ENCODE measurements at regions not wholly inside any gene's neighbourhood (a gene's known extent, or its start where the extent isn't known, plus 50 kb on each side); places are given as distances from the start of the nearest gene placed in this dataset.

DNA sequence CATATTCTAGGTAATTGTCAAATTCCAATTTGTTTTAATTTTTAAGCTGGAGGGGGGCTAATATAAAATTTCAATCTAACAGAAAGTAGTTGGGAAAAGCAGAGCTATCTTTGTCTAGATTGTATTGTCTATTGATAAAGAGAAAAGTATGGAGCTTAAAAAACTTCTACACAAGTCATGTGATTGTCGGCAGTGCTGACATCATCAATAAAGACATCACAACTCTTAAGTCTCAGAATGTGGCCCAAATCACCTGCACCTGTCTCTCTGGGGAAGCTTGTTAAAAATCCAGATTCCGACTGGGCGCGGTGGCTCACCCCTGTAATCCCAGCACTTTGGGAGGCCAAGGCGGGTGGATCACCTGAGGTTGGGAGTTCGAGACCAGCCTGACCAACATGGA lies 333.8 kb downstream of the RASEF start:
- no peaks in the 10 kb centered on the region for H3F3A ChIP-seq (ENCODE audit: insufficient read depth, low read length, poor library complexity, severe bottlenecking)
- no peak overlapping the region for H3K4me2 ChIP-seq (ENCODE audit: low read length)
- no peak for TF ChIP-seq POLR2AphosphoS5 (IDR thresholded peaks at IDR 0.05)
- TF ChIP-seq, protein P1, sequence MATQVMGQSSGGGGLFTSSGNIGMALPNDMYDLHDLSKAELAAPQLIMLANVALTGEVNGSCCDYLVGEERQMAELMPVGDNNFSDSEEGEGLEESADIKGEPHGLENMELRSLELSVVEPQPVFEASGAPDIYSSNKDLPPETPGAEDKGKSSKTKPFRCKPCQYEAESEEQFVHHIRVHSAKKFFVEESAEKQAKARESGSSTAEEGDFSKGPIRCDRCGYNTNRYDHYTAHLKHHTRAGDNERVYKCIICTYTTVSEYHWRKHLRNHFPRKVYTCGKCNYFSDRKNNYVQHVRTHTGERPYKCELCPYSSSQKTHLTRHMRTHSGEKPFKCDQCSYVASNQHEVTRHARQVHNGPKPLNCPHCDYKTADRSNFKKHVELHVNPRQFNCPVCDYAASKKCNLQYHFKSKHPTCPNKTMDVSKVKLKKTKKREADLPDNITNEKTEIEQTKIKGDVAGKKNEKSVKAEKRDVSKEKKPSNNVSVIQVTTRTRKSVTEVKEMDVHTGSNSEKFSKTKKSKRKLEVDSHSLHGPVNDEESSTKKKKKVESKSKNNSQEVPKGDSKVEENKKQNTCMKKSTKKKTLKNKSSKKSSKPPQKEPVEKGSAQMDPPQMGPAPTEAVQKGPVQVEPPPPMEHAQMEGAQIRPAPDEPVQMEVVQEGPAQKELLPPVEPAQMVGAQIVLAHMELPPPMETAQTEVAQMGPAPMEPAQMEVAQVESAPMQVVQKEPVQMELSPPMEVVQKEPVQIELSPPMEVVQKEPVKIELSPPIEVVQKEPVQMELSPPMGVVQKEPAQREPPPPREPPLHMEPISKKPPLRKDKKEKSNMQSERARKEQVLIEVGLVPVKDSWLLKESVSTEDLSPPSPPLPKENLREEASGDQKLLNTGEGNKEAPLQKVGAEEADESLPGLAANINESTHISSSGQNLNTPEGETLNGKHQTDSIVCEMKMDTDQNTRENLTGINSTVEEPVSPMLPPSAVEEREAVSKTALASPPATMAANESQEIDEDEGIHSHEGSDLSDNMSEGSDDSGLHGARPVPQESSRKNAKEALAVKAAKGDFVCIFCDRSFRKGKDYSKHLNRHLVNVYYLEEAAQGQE (IDR thresholded peaks at IDR 0.05; ENCODE audit: borderline replicate concordance) = no peak
- no peak for TF ChIP-seq EP300 (conservative IDR thresholded peaks at IDR 0.05; ENCODE audit: poor library complexity, severe bottlenecking)
- TF ChIP-seq, protein P2, sequence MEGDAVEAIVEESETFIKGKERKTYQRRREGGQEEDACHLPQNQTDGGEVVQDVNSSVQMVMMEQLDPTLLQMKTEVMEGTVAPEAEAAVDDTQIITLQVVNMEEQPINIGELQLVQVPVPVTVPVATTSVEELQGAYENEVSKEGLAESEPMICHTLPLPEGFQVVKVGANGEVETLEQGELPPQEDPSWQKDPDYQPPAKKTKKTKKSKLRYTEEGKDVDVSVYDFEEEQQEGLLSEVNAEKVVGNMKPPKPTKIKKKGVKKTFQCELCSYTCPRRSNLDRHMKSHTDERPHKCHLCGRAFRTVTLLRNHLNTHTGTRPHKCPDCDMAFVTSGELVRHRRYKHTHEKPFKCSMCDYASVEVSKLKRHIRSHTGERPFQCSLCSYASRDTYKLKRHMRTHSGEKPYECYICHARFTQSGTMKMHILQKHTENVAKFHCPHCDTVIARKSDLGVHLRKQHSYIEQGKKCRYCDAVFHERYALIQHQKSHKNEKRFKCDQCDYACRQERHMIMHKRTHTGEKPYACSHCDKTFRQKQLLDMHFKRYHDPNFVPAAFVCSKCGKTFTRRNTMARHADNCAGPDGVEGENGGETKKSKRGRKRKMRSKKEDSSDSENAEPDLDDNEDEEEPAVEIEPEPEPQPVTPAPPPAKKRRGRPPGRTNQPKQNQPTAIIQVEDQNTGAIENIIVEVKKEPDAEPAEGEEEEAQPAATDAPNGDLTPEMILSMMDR (IDR thresholded peaks at IDR 0.05; ENCODE audit: poor library complexity, severe bottlenecking) = no peak
- TF ChIP-seq TAF1 (IDR thresholded peaks at IDR 0.05; ENCODE audit: low read depth) = no peak
- TF ChIP-seq RAD21 (conservative IDR thresholded peaks at IDR 0.05) = no peak
- no peak for TF ChIP-seq EZH2 (IDR thresholded peaks at IDR 0.05; ENCODE audit: borderline replicate concordance, insufficient read depth, low read length, poor library complexity, severe bottlenecking)
- TF ChIP-seq MXI1 (conservative IDR thresholded peaks at IDR 0.05; ENCODE audit: poor library complexity, severe bottlenecking) = no peak
- TF ChIP-seq SMC3 (conservative IDR thresholded peaks at IDR 0.05; ENCODE audit: poor library complexity) = no peak
- no peak overlapping the region for H3K4me3 ChIP-seq (ENCODE audit: low read length)
- no peaks in the 10 kb centered on the region for H3K79me2 ChIP-seq (replicated peaks; ENCODE audit: insufficient read depth, low read length)
- H3K36me3 ChIP-seq (ENCODE audit: insufficient read depth, low read length) = no peaks in the 10 kb centered on the region
- no peaks in the 10 kb centered on the region for H4K20me1 ChIP-seq (ENCODE audit: insufficient read depth)
- H3K9ac ChIP-seq (ENCODE audit: low read length) = no peak overlapping the region
- H2AFZ ChIP-seq (ENCODE audit: low read depth, low read length) = no peak overlapping the region
- H3K27ac ChIP-seq (ENCODE audit: low read length) = no peak overlapping the region
- H3K27me3 ChIP-seq (ENCODE audit: insufficient read depth, low read depth, low read length) = no peaks in the 10 kb centered on the region
- no peaks in the 10 kb centered on the region for H3K9me2 ChIP-seq (ENCODE audit: insufficient read depth, low read length)
- no peaks in the 10 kb centered on the region for H3K9me3 ChIP-seq (ENCODE audit: low read length)

DNA sequence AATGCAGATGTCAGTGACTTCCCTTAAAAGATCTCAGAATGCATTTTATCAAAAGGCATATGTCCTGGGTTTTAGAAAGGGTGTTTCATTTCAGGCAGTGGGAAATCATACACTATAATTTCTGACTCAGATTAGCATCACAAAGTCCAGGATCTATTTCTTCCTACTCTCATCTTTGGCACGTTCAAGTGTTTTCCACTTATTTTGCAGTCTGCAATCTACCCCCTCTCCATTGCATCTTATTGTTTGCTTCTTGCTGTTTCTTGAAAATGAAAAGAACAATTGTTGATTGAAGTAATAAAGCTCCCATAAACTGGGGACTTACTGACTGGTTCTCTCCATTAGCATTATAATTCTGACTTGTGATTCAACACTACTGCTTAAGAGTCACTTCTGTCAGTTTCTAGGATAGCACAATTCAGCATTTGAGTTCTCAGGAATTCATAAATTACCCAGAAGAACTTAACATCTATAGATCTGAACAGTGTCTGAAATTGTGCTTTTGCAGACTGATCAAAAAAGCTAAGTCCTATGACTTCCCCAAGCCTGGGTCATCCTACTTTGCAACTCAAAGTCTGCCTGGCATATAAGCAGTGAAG lies 332.9 kb downstream of the RASEF start:
- Histone ChIP-seq H3K9me2 (ENCODE audit: insufficient read depth, low read length) (no peaks in the 10 kb centered on the region), H3K4me2 (ENCODE audit: low read length) (no peak overlapping the region), H3F3A (ENCODE audit: insufficient read depth, low read length, poor library complexity, severe bottlenecking) (no peaks in the 10 kb centered on the region), H3K9me3 (ENCODE audit: low read length) (no peaks in the 10 kb centered on the region), H3K79me2 (replicated peaks; ENCODE audit: insufficient read depth, low read length) (no peaks in the 10 kb centered on the region), H2AFZ (ENCODE audit: low read depth, low read length) (no peak overlapping the region), H3K36me3 (ENCODE audit: insufficient read depth, low read length) (no peaks in the 10 kb centered on the region), H3K27ac (ENCODE audit: low read length) (no peak overlapping the region), H4K20me1 (ENCODE audit: insufficient read depth) (no peaks in the 10 kb centered on the region), H3K4me3 (ENCODE audit: low read length) (no peak overlapping the region), H3K27me3 (ENCODE audit: insufficient read depth, low read depth, low read length) (no peaks in the 10 kb centered on the region), H3K9ac (ENCODE audit: low read length) (no peak overlapping the region)
- TF ChIP-seq MXI1 (conservative IDR thresholded peaks at IDR 0.05; ENCODE audit: poor library complexity, severe bottlenecking) (no peak), TAF1 (IDR thresholded peaks at IDR 0.05; ENCODE audit: low read depth) (no peak), EP300 (conservative IDR thresholded peaks at IDR 0.05; ENCODE audit: poor library complexity, severe bottlenecking) (no peak), RAD21 (conservative IDR thresholded peaks at IDR 0.05) (no peak), POLR2AphosphoS5 (IDR thresholded peaks at IDR 0.05) (no peak), SMC3 (conservative IDR thresholded peaks at IDR 0.05; ENCODE audit: poor library complexity) (no peak), EZH2 (IDR thresholded peaks at IDR 0.05; ENCODE audit: borderline replicate concordance, insufficient read depth, low read length, poor library complexity, severe bottlenecking) (no peak)
- TF ChIP-seq, protein P2 (IDR thresholded peaks at IDR 0.05; ENCODE audit: poor library complexity, severe bottlenecking) = no peak
- TF ChIP-seq, protein P1 (IDR thresholded peaks at IDR 0.05; ENCODE audit: borderline replicate concordance) = no peak
